Esophagus (tissue), 2 donors: ENCODE measurements at regions not wholly inside any gene's neighbourhood (a gene's known extent, or its start where the extent isn't known, plus 50 kb on each side); places are given as distances from the start of the nearest gene placed in this dataset.

Source experiments
- H3K27ac ChIP-seq, 2 donors: one replicate each; pipeline ENCODE4 v1.5.1; 2013; ENCODE audit warnings: low read depth in 2 of 2, mild to moderate bottlenecking in 2 of 2, inconsistent platforms in 1 of 2, low read length in 1 of 2, moderate library complexity in 1 of 2
- H3K27me3 ChIP-seq, 2 donors: one replicate each; pipeline ENCODE4 v1.6.1; 2013; ENCODE audit warnings: low read length in 2 of 2, control low read depth in 1 of 2, mild to moderate bottlenecking in 1 of 2; ENCODE audit not compliant: insufficient read depth in 2 of 2, control insufficient read depth in 1 of 2
- H3K36me3 ChIP-seq, 2 donors: one replicate each; pipeline ENCODE4 v1.6.1; 2013; ENCODE audit warnings: low read length in 1 of 2; ENCODE audit not compliant: control insufficient read depth in 2 of 2, insufficient read depth in 2 of 2
- H3K4me1 ChIP-seq, 2 donors: one replicate each; pipeline ENCODE4 v1.6.1; 2013; ENCODE audit warnings: low read length in 1 of 2; ENCODE audit not compliant: control insufficient read depth in 2 of 2, insufficient read depth in 2 of 2
- H3K4me3 ChIP-seq, 2 donors: one replicate each; pipeline ENCODE4 v1.5.1; 2013; ENCODE audit warnings: low read length in 2 of 2, mild to moderate bottlenecking in 2 of 2, low read depth in 1 of 2, moderate library complexity in 1 of 2
- H3K9me3 ChIP-seq, 2 donors: one replicate each; pipeline ENCODE4 v1.6.1; 2013; ENCODE audit warnings: mild to moderate bottlenecking in 2 of 2, low read depth in 1 of 2, low read length in 1 of 2, moderate library complexity in 1 of 2; ENCODE audit not compliant: control insufficient read depth in 2 of 2, insufficient read depth in 1 of 2
- WGBS, 2 donors: extraction: QIAGEN DNeasy Blood & Tissue Kit; methylation state at CpG; one replicate each; pipeline ENCODE4 v1.1.7; 2013; 5-methylcytosine and 5-hydroxymethylcytosine counted together
- donor health status: healthy with polysubstance abuse.
- donor health status: Bipolar disorder and iron deficiency.

GRCh38 chr9:84054341-84055010, 73.9 kb downstream of the RMI1 start:
- 70 to 72% methylated on average over 7 of the region's 7 CpGs for WGBS, 2 donors
- Histone ChIP-seq H3K4me1 (no peaks in the 10 kb centered on the region), H3K9me3 (no peaks in the 10 kb centered on the region), H3K36me3 (no peaks in the 10 kb centered on the region), H3K27me3 (no peaks in the 10 kb centered on the region), H3K4me3 (no peak overlapping the region), H3K27ac (no peak overlapping the region)

GRCh38 chr9:84057662-84058061, 77.1 kb downstream of the RMI1 start:
- WGBS, 2 donors: 82 to 89% methylated on average over 4 of the region's 4 CpGs
- no peaks in the 10 kb centered on the region for H3K36me3 ChIP-seq
- H3K4me3 ChIP-seq: no peak overlapping the region
- no peak overlapping the region for H3K27ac ChIP-seq
- no peaks in the 10 kb centered on the region for H3K9me3 ChIP-seq
- H3K4me1 ChIP-seq: no peaks in the 10 kb centered on the region
- no peaks in the 10 kb centered on the region for H3K27me3 ChIP-seq

- no peaks in the 10 kb centered on the region for H3K36me3 ChIP-seq
- 83 to 91% methylated on average over 1 of the region's 1 CpG for WGBS, 2 donors
- no peak overlapping the region for H3K4me3 ChIP-seq
- H3K27ac ChIP-seq: no peak overlapping the region
- H3K4me1 ChIP-seq: peaks cover 0 to 2% of the 10 kb centered on the region in 2 donors
- H3K27me3 ChIP-seq: no peaks in the 10 kb centered on the region
- H3K9me3 ChIP-seq: no peaks in the 10 kb centered on the region
These were observed 79.3 kb downstream of the RMI1 start for GRCh38 chr9:84059936-84060335.

GRCh38 chr9:84061613-84062193, 81.1 kb downstream of the RMI1 start:
- Histone ChIP-seq H3K4me1 (peaks cover 0 to 2% of the 10 kb centered on the region in 2 donors), H3K4me3 (no peak overlapping the region), H3K9me3 (no peaks in the 10 kb centered on the region), H3K36me3 (no peaks in the 10 kb centered on the region), H3K27me3 (no peaks in the 10 kb centered on the region), H3K27ac (no peak overlapping the region)
- 40 to 48% methylated on average over 5 of the region's 5 CpGs for WGBS, 2 donors

DNA sequence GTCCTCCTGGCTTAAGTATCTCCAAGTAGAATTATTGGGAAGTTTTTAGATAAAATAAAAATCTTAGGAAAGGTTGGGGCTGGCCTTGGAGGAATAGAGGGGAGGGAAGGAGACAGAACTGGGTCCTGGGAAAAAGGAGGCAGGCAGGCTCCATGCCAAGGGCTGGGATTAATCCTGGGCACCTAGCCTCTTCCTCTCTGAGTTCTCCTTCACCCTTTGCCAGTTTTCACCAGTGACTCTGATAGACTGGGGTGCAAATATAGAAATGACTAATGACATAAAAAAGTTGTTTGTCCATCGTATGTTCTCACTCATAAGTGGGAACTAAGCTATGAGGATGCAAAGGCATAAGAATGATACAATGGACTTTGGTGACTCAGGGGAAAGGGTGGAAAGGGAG, 81.9 kb downstream of the RMI1 start:
- Histone ChIP-seq H3K27me3 (no peaks in the 10 kb centered on the region), H3K36me3 (no peaks in the 10 kb centered on the region), H3K9me3 (no peaks in the 10 kb centered on the region), H3K27ac (no peak overlapping the region), H3K4me1 (peaks cover 0 to 2% of the 10 kb centered on the region in 2 donors), H3K4me3 (no peak overlapping the region)
- 29 to 38% methylated on average over 1 of the region's 1 CpG for WGBS, 2 donors

GRCh38 chr9:84067821-84068220, 87.2 kb downstream of the RMI1 start:
- Histone ChIP-seq H3K27me3 (no peaks in the 10 kb centered on the region), H3K4me1 (peaks cover 0 to 2% of the 10 kb centered on the region in 2 donors), H3K36me3 (no peaks in the 10 kb centered on the region), H3K9me3 (no peaks in the 10 kb centered on the region), H3K27ac (no peak overlapping the region), H3K4me3 (no peak overlapping the region)
- 92 to 99% methylated on average over 2 of the region's 2 CpGs for WGBS, 2 donors

DNA sequence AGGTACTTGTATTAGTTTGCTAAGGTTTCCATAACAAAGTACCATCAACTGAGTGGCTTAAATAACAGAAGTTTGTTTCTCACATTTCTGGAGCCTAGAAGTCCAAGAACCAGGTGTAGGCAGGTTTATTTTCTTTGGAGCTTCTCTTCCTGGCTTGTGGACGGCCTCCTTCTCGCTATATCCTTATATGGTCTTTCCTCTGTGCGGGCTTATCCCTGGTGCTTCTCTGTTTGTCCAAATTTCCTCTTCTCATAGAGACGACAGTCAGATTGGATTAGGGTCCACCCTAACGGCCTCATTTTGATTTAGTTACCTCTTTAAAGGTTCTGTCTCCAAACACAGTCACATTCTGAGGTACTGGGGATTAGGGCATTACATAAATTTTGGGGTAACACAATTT, 88.3 kb downstream of the RMI1 start:
- no peaks in the 10 kb centered on the region for H3K9me3 ChIP-seq
- no peak overlapping the region for H3K4me3 ChIP-seq
- H3K36me3 ChIP-seq: no peaks in the 10 kb centered on the region
- H3K27me3 ChIP-seq: no peaks in the 10 kb centered on the region
- H3K4me1 ChIP-seq: peaks cover 0 to 2% of the 10 kb centered on the region in 2 donors
- no peak overlapping the region for H3K27ac ChIP-seq
- 63 to 76% methylated on average over 5 of the region's 5 CpGs for WGBS, 2 donors

DNA sequence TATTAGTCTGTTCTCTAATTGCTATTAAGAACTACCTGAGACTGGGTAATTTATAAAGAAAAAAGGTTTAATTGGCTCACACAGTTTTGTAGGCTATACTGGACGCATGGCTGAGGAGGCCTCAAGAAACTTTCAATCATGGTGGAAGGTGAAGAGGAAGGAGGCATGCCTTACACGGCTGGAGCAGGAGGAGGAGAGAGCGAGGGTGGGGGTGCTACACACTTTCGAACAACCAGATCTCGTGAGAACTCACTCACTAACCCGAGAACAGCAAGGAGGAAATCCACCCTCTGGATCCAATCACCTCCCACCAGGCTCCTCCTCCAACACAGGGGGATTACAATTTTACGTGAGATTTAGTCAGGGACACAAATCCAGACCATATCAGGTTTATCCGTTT, 90.0 kb downstream of the RMI1 start:
- Histone ChIP-seq H3K27ac (no peak overlapping the region), H3K4me3 (no peak overlapping the region), H3K4me1 (no peaks in the 10 kb centered on the region), H3K9me3 (no peaks in the 10 kb centered on the region), H3K27me3 (no peaks in the 10 kb centered on the region), H3K36me3 (no peaks in the 10 kb centered on the region)
- 90% methylated on average over 8 of the region's 8 CpGs for WGBS, 2 donors

DNA sequence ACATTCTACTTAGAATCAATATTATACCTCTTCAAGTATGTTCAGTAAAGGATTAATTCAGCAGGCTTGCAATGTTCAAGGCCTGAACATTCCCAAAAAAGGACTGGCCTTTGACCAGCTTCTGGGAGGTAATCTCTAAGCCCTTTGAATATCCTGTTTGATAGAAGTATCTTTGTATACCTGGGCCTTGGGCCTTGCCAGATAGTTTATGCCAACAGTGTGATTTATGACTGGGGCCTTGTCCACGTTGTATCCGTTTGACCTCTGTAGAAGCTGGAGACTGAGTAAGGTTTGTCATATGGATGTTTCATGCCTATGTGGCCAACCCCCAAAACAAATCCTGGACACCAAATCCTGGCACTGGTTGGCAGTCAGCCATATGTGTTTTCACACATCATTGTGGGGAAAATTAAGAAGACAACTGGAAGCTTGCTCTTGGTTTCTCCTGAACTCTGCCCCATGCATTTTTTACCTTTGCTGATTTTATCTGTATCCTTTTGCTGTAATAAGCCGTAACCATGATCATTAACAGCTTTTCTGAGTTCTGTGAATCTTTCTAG, 92.1 kb downstream of the RMI1 start:
- H3K36me3 ChIP-seq: no peaks in the 10 kb centered on the region

DNA sequence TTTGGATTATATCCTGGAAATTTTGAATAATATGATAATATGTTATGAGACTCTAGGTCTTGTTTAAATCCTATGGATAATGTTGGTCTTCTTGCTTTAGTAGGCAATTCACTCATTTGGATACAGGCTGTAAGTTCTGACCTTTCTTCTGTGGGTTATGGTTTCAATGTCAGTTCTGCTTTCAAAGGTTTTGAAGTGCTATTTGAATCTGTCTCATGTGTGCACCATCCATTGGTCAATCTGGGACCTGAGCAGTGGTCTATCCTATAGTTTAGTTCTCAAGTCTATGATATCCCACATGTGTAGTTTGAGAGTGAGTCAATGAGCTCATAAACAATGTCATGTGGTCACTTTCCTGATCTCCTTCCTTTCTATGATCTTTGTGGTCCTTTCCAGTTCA, 94.4 kb downstream of the RMI1 start:
- H3K4me1 ChIP-seq: no peaks in the 10 kb centered on the region
- no peaks in the 10 kb centered on the region for H3K9me3 ChIP-seq

More for the DNA sequence above, 92.1 kb downstream of the RMI1 start:
- WGBS, 2 donors: 67 to 76% methylated on average over 3 of the region's 3 CpGs
- no peaks in the 10 kb centered on the region for H3K4me1 ChIP-seq
- no peak overlapping the region for H3K27ac ChIP-seq
- no peaks in the 10 kb centered on the region for H3K27me3 ChIP-seq
- no peak overlapping the region for H3K4me3 ChIP-seq
- no peaks in the 10 kb centered on the region for H3K9me3 ChIP-seq

More for the DNA sequence above, 94.4 kb downstream of the RMI1 start:
- Histone ChIP-seq H3K27me3 (no peaks in the 10 kb centered on the region), H3K27ac (no peak overlapping the region), H3K36me3 (no peaks in the 10 kb centered on the region), H3K4me3 (no peak overlapping the region)
